GM19468 (cell line): ENCODE measurements at regions not wholly inside any gene's neighbourhood (a gene's known extent, or its start where the extent isn't known, plus 50 kb on each side); places are given as distances from the start of the nearest gene placed in this dataset.

Source experiments
- ATAC-seq: cut with Tn5 transposase; IDR thresholded peaks from one replicate; pipeline ENCODE4 v1.9.1; 2021; ENCODE audit warnings: mild to moderate bottlenecking, moderate library complexity, moderate number of reproducible peaks; ENCODE audit not compliant: unreplicated experiment; ENCODE audit errors: extremely low read depth

- ATAC-seq, result no peak
These were observed 207.3 kb upstream of the RAB6C start for GRCh38 chr2:129772190-129772579.

DNA sequence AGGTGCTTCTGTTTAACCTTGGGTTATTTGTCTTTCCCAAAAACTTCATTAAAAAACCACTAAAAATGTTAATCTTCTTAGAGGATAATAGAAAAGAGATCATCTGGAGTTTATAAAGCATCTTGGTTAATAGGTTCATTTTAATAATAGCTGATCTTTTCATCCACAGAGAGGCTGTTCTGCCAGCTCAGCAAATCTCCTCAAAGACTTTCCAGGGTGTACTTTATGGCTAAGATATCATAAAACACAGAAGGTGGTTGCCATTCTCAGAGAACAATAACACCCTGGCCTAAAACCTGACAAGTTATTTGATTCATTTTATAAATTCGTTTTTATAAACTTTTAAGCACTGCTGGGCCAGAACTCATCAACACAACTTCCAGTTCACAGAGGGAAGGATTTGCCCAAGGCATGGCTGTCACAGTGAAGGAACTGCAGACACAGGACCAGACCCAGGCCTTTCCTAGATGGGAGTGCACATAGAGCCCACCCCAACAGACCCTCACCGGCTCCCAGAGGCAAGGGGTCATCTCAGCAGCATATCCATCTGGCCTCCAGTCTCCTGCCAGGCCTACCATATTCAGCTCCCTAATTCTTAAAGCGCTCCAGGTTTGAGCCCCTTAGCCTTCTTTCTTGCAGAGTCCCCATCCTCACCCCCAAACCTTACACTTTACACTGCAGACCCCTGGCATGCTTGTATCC lies 203.4 kb upstream of the RAB6C start:
- ATAC-seq, result no peak

DNA sequence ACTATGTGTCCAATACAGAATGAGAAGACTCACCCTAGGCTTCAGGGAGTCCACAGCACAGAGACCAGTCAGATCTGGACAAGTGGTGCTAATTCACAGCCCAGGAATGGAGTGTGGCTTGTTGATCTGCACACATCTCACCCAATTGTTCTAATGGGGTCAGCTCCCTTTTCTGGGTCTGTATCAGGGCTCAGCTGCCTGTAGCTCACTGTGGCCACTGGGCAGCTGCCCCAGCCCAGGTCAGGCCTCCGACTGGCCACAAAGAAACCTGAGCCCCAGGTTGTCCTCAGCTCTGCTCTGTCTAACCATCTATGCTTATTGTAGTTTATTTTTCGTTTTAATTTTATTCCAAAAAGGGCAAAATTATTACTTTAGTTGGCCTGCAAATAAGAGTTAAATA lies 202.3 kb upstream of the RAB6C start:
- no peak for ATAC-seq

- ATAC-seq, result no peak
These were observed 201.5 kb upstream of the RAB6C start for GRCh38 chr2:129777762-129778583.

GRCh38 chr2:129778584-129778877 lies 200.9 kb upstream of the RAB6C start:
- ATAC-seq, result no peak

DNA sequence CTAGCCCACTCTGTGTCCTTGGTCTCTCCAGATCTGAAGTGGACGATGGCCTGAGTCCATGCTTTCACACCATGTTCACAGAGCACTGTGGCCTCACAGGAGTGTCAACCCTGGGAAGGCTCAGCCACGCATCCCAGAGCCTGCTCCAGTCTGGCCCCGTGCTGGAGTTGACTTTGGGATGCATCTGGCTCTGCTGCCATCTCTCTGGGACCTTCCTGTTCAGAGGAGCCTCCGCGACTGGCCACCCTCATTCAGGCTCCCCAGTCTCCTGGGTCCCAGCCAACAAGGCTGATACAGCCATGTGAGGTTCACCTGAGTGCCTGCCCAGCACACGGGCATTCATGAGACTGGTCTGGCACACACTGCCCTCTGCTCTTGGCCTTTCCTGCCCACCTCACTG lies 199.7 kb upstream of the RAB6C start:
- no peak for ATAC-seq

DNA sequence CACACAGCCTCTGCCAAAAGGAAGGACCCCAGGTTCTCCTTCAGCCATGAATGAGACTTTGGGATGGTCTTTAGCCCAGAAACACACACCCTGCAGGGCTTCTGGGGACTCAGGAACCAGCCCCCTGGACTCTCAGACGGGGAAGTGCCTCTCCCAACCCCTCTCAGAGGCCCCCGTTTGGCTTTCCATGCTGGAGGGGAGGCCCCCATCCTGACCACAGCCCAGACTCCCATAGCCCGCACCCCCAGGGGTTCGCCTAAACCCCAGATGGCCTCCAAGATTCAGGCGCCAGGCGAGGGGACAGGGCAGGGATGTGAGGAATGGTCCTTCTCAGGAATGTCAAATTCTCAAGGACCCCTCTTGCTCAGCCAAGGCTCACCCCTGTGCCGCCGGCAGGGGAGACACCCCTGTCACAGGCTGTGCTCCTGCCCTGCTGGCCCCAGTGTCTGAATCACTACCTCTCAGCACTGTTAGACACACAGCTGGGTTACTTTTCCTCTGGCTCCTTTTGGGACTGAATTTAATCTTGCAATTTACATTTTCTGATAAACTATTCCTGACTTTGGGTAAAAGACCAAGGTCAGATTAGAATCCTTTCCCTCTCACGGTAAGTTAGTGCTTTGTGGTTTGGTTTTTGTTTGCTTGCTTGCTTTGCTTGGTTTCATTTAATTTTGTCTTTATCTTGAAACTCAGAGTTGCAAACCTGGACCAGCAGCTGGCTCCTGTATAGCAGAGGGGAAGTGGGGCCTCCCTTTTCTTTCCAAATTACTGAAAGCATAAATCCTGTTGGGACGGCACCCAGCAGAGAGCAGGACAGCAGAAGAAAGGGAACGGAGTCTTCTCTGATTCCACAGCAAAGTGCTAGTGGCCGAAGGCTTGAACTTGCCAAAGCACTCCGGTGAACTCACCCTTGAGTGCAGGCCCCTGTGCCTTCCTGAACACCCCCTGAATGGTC lies 198.9 kb upstream of the RAB6C start:
- no peak for ATAC-seq

- ATAC-seq, result no peak
These were observed 197.5 kb upstream of the RAB6C start for GRCh38 chr2:129781749-129782632.

- no peak for ATAC-seq
These were observed 196.9 kb upstream of the RAB6C start for GRCh38 chr2:129782633-129782990.

DNA sequence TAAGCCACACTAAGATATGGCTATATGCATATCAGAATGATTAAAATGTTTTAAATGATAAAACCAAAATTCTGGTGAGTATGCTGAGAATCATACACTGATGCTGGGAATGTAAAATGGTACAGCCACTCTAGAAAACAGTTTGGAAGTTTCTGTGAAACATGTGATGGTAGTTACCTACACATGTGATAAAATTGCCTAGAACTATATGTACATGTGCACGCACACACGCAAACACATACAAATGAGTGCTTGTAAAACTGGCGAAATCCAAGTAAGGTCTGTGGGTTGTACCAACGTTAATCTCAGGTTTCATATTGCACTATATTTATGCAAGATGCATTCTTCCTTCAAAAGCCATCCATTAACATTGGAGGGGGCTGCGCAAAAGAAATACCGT lies 195.0 kb upstream of the RAB6C start:
- ATAC-seq, result no peak

GRCh38 chr2:129791712-129792111 lies 187.8 kb upstream of the RAB6C start:
- ATAC-seq, result no peak

GRCh38 chr2:129793431-129793902 lies 186.0 kb upstream of the RAB6C start:
- no peak for ATAC-seq

- no peak for ATAC-seq
These were observed 185.3 kb upstream of the RAB6C start for GRCh38 chr2:129794116-129794515.

DNA sequence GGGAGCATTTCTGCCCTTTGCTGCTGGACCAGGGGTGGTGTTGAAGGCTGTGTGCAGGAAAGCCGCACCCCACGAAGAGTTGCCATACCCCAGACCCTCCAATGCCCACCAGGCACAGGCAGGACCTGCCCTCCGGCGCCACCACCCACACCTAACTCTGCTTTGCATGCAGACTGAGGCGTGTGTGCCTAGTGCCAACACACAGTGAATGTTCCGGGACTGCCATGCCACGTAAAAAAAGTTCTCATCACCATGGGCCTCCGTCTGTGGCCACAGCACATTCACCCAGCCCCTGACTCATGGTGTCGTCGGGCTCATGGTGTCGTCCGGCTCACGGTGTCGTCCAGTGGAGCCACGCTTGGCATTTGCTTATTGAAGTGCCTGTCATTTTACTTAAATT lies 184.9 kb upstream of the RAB6C start:
- ATAC-seq, result no peak

DNA sequence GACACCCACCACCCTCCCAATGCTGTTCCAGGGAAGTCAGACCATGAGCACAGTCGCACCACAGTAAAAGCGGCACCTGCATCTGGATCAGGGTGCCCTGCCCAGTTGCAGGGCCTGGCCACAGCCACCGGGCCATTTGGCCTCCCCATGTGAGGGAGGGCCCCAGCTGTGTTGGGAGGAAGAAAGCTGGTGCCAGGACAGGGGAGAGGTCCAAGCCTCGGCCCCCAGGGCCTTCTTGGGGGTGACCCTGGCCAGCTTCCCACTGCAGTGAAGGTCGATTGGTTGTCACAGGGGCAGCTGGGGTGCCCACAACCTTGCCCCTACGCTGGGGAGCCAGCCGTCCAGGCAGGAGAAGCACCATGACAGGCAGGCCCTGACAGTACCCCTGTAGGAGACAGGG lies 183.2 kb upstream of the RAB6C start:
- no peak for ATAC-seq

DNA sequence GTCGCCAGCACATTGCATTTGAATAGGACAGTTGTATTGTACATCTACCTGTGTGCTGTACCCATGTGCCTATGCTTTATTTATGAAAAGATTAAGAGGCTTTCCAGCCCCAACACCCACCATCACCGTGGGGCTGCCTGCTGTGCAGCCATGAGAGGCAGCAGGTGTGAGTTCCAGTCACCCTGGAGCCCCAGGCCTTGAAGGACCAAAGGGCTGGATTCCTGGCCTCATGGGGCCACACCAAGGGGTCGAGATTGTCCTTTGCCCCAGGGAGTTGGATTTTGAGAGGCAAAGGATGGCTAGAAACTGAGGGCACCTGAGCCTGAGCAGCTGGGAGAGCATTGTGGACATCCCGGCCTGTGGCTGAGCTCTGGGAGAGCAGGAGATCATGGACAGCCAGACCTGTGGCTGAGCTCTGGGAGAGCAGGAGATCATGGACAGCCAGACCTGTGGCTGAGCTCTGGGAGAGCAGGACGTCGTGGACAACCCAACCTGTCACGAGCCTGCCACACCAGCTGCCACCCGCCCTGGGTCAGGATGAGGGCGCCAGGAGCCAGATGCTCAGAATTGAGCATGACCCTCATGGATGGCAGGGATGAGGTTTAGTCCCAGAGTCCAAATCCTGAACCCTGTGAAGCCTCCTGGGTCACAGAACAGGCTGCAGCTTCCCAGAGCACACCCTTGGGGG lies 182.5 kb upstream of the RAB6C start:
- ATAC-seq, result no peak

DNA sequence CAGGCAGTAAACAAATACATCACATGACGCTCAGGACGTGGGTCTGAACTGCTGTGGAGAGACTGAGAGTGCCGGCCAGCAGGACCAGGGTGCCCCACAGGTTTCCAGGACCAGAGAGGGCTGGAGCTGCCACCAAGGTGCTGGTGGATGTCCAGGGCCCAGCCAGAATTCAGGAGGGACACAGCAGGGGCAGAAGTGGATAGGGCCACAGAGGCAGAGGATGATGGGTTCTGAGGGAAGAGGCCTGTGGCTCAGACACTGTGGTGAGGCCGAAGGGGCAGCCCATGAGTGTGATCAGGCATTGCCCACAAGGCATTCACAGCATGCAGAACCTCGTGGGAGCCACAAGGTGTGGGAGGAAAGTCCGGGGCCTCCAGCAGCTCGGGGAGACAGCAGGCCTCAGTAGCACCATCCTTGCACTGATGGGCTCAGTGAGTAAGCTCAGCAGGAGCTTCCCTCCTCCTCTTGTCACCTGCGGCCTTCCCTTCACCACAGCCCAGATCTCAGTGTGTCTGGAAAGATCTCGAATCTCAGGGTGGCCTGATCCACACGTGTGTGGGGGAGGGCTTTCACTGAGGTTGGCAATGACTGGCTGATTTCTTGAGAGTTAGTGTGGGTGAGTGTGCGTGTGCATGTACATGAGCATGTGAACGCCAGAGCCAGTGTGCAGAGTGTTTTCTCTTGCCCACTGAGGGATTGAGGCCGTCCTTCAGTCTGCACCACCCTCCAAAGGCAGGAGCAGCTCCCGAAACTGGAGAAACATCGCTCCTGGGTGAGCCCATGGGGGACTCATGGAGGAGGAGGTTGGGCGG lies 181.8 kb upstream of the RAB6C start:
- ATAC-seq, result no peak

DNA sequence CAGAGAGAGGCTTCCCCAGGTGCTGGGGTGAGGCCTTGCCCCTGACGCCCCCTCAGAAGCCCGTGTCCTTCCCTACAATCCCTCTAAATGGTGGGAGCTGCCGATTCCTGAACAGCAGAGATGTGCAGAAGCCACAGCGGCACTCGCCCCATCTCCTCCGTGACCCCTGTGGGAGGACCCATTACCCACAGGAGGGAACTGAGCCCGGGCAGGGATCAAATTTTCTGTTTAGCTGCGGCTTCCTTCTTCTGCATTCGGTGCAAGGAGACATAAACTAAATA lies 181.2 kb upstream of the RAB6C start:
- no peak for ATAC-seq

DNA sequence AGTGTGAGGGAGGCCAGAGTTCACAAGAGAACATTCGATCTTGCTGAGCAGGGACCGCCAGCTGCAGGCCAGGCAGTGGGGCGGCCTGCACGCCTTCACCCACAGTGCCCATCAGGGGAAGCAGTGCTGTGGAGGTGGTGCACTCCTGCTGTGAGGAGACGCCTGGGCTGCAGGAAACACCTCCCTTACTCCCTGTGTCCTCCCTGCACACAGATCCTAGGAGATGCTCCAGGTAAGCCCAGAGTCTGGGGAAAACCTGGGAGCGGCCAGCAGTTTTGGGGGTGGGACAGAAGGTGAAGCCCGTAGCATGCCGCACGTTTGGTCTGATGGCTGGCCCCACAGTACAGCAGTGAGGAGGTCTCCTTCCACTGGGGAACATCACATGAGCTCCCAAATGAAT lies 180.8 kb upstream of the RAB6C start:
- ATAC-seq, result no peak
